ENCODE measurements at regions not wholly inside any gene's neighbourhood (a gene's known extent, or its start where the extent isn't known, plus 50 kb on each side); places are given as distances from the start of the nearest gene placed in this dataset.

DNA sequence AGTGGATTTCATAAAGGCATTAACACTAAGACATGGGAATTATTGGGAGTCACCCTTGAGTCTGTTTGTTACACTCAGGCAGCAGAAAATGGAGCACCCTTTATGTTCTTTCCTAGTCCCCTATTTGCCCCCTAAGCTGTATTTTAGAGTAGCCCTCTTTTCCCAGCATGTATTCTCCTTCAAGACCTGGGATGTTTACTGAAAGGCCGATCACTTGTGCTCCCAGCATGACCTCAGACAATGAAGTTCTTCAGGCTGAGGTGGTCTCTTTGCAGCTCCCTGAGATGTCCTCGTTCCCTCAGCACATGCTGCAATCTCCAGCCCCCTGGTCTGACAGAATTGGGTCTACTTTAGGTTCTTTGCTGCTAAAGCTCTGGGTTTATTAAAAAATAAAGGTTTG lies 169.7 kb downstream of the YTHDC2 start (continued):
- TF ChIP-seq, protein P1, sequence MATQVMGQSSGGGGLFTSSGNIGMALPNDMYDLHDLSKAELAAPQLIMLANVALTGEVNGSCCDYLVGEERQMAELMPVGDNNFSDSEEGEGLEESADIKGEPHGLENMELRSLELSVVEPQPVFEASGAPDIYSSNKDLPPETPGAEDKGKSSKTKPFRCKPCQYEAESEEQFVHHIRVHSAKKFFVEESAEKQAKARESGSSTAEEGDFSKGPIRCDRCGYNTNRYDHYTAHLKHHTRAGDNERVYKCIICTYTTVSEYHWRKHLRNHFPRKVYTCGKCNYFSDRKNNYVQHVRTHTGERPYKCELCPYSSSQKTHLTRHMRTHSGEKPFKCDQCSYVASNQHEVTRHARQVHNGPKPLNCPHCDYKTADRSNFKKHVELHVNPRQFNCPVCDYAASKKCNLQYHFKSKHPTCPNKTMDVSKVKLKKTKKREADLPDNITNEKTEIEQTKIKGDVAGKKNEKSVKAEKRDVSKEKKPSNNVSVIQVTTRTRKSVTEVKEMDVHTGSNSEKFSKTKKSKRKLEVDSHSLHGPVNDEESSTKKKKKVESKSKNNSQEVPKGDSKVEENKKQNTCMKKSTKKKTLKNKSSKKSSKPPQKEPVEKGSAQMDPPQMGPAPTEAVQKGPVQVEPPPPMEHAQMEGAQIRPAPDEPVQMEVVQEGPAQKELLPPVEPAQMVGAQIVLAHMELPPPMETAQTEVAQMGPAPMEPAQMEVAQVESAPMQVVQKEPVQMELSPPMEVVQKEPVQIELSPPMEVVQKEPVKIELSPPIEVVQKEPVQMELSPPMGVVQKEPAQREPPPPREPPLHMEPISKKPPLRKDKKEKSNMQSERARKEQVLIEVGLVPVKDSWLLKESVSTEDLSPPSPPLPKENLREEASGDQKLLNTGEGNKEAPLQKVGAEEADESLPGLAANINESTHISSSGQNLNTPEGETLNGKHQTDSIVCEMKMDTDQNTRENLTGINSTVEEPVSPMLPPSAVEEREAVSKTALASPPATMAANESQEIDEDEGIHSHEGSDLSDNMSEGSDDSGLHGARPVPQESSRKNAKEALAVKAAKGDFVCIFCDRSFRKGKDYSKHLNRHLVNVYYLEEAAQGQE (IDR thresholded peaks at IDR 0.05; ENCODE audit: unreplicated experiment) = no peak
- TF ChIP-seq JUNB (IDR thresholded peaks at IDR 0.05; ENCODE audit: unreplicated experiment) = no peak
- no peak for TF ChIP-seq STAT1 (IDR thresholded peaks at IDR 0.05; ENCODE audit: unreplicated experiment)
- no peak for TF ChIP-seq ETS1 (IDR thresholded peaks at IDR 0.05)
- TF ChIP-seq ZNF331 (CRISPR knock-in tag; IDR thresholded peaks at IDR 0.05; ENCODE audit: low read depth) = no peak
- TF ChIP-seq, protein P2, sequence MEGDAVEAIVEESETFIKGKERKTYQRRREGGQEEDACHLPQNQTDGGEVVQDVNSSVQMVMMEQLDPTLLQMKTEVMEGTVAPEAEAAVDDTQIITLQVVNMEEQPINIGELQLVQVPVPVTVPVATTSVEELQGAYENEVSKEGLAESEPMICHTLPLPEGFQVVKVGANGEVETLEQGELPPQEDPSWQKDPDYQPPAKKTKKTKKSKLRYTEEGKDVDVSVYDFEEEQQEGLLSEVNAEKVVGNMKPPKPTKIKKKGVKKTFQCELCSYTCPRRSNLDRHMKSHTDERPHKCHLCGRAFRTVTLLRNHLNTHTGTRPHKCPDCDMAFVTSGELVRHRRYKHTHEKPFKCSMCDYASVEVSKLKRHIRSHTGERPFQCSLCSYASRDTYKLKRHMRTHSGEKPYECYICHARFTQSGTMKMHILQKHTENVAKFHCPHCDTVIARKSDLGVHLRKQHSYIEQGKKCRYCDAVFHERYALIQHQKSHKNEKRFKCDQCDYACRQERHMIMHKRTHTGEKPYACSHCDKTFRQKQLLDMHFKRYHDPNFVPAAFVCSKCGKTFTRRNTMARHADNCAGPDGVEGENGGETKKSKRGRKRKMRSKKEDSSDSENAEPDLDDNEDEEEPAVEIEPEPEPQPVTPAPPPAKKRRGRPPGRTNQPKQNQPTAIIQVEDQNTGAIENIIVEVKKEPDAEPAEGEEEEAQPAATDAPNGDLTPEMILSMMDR (conservative IDR thresholded peaks at IDR 0.05; ENCODE audit: low read depth in 2 of 2) = no peak

DNA sequence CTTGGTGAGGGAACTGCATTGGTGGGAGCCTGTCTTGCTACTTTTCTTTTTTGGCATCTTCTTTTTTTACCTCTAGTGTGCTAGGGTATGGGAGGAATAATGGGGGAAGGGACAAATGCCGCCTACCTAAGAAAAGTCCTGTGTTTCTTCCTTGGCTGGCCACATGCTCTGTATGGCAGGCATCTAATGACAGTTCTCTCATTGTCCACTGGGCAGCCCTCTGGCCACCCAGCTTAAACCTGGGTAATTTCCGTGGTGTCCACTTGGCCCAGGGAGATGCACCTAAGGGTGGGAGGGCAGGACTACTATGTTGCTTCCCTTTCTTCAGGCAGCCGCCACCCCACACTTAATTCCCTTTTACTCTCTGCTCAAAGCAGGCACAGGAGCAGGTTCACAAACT lies 173.1 kb downstream of the YTHDC2 start:
- no peaks in the 10 kb centered on the region for H4K20me1 ChIP-seq (replicated peaks; ENCODE audit: insufficient read depth)
- H3K27ac ChIP-seq (ENCODE audit: low read depth) = no peak overlapping the region
- no peak overlapping the region for H3K4me2 ChIP-seq
- H3K4me1 ChIP-seq (ENCODE audit: insufficient read depth) = no peaks in the 10 kb centered on the region
- no peak overlapping the region for H3K4me3 ChIP-seq
- no peaks in the 10 kb centered on the region for H3K27me3 ChIP-seq (ENCODE audit: insufficient read depth)
- no peaks in the 10 kb centered on the region for H3K9me2 ChIP-seq (ENCODE audit: insufficient read depth)
- H2AFZ ChIP-seq = no peak overlapping the region
- H3K79me2 ChIP-seq (replicated peaks; ENCODE audit: insufficient read depth) = no peaks in the 10 kb centered on the region
- Mint-ChIP-seq H3K4me1 (peaks cover 12% of the 10 kb centered on the region), H3K4me3 (no peak overlapping the region), H3K27ac (no peak overlapping the region; the same call in 1 of the 2 replicates), H3K27me3 (ENCODE audit: insufficient read depth, low read depth, poor library complexity) (peaks cover 1% of the 10 kb centered on the region), H3K36me3 (ENCODE audit: low read depth) (no peaks in the 10 kb centered on the region), H3K9me3 (no peaks in the 10 kb centered on the region)
- DNase-seq (ENCODE audit: low spot score) (no peak), ATAC-seq (no peak; the same call in 2 of the 3 replicates)
- no peaks in the 10 kb centered on the region for H3K36me3 ChIP-seq (ENCODE audit: insufficient read depth)
- no peaks in the 10 kb centered on the region for H3F3A ChIP-seq (replicated peaks; ENCODE audit: low read depth)
- TF ChIP-seq EZH2 (IDR thresholded peaks at IDR 0.05; ENCODE audit: low read depth, unreplicated experiment) = no peak
- no peak for TF ChIP-seq STAT1 (IDR thresholded peaks at IDR 0.05; ENCODE audit: unreplicated experiment)
- no peak for TF ChIP-seq EZH2phosphoT487 (IDR thresholded peaks at IDR 0.05; ENCODE audit: unreplicated experiment)
- no peak for TF ChIP-seq POLR2AphosphoS5 (IDR thresholded peaks at IDR 0.05; ENCODE audit: low read depth)
- TF ChIP-seq ETS1 (IDR thresholded peaks at IDR 0.05) = no peak
- TF ChIP-seq, protein P2 (conservative IDR thresholded peaks at IDR 0.05; ENCODE audit: low read depth in 2 of 2) = no peak
